GM12864 (cell line): ENCODE measurements at regions not wholly inside any gene's neighbourhood (a gene's known extent, or its start where the extent isn't known, plus 50 kb on each side); places are given as distances from the start of the nearest gene placed in this dataset.

Experiments
- DNase-seq: peaks from one replicate; pipeline ENCODE4 v3.0.0-alpha.2; 2011; ENCODE audit warnings: low read depth
- H3K4me3 ChIP-seq: 2 replicates; pipeline ENCODE4 v1.5.1; 2011; ENCODE audit warnings: mild to moderate bottlenecking, low read depth, low read length, control low read depth
- CTCF ChIP-seq: IDR thresholded peaks from 2 replicates; pipeline ENCODE4 v1.5.1; 2011; ENCODE audit warnings: low read depth, mild to moderate bottlenecking, moderate library complexity, low read length, control low read depth, inconsistent platforms; ENCODE audit errors: missing control alignments

GRCh38 chr3:18247139-18247695 is 177.9 kb downstream of the SATB1 start:
- no peak overlapping the region for H3K4me3 ChIP-seq
- no peak for TF ChIP-seq CTCF
- DNase-seq, result no peak

GRCh38 chr3:18246336-18247060 is 178.6 kb downstream of the SATB1 start:
- no peak for TF ChIP-seq CTCF
- no peak overlapping the region for H3K4me3 ChIP-seq
- DNase-seq, result no peak

- TF ChIP-seq CTCF, result no peak
- no peak for DNase-seq
- no peak overlapping the region for H3K4me3 ChIP-seq
These were observed 179.4 kb downstream of the SATB1 start for GRCh38 chr3:18245721-18246120.

- no peak for DNase-seq
- H3K4me3 ChIP-seq, result no peak overlapping the region
- no peak for TF ChIP-seq CTCF
These were observed 183.3 kb downstream of the SATB1 start for GRCh38 chr3:18241837-18242236.

- no peak for TF ChIP-seq CTCF
- no peak for DNase-seq
- no peak overlapping the region for H3K4me3 ChIP-seq
These were observed 185.5 kb downstream of the SATB1 start for GRCh38 chr3:18239674-18240073.

GRCh38 chr3:18238746-18239331 is 186.3 kb downstream of the SATB1 start:
- no peak overlapping the region for H3K4me3 ChIP-seq
- DNase-seq, result no peak
- TF ChIP-seq CTCF, result no peak
